ENCODE measurements at regions not wholly inside any gene's neighbourhood (a gene's known extent, or its start where the extent isn't known, plus 50 kb on each side); places are given as distances from the start of the nearest gene placed in this dataset.

DNA sequence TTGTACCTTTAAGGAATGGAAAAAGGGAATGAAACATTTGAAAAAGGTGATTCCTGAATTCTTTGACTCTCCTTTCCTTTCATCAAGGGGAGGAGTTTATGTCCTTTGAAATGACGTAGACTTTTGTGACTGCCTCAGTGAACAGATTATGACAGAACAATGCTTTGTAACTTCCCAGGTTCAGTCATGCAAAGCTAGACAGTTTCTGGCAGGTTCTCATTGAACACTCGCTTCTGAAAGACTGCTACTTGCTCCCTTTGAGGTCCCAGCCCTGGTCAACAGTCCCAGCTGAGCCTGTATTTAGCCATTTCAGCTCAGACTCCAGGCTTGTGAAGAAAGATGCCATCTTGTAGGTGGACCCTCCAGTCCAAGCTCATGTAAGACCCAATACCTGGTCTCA lies 1178.9 kb downstream of the BCL11B start:
- no peaks in the 10 kb centered on the region for H3K79me1 ChIP-seq (ENCODE audit: low read depth in 1 of 2, low read length in 2 of 2)
- no peak overlapping the region for H2BK20ac ChIP-seq (ENCODE audit: low read depth, low read length)
- H2BK5ac ChIP-seq (ENCODE audit: low read depth, low read length, poor library complexity, severe bottlenecking) = no peak overlapping the region
- ChIA-PET POLR2A (ENCODE audit: unreplicated experiment) (no interaction called here), CTCF (interaction anchor here (1.2 kb wide), 1 partner anchor 17 kb away, joined by 3 read pairs; no protein-coding TSS in a partner anchor)
- WGBS, 2 experiments (ENCODE audit: extremely low coverage in 2 of 2, insufficient read length in 1 of 2) = 0% methylated on average over 1 of the region's 2 CpGs; no CpG with 5 or more reads in 1 of the 2 experiments
- no peak overlapping the region for H4K8ac ChIP-seq (ENCODE audit: low read depth in 2 of 2, low read length in 2 of 2)
- H4K5ac ChIP-seq (ENCODE audit: low read depth, low read length) = no peak overlapping the region
- H2AFZ ChIP-seq (replicated peaks; ENCODE audit: low read length, poor library complexity) = no peak overlapping the region
- no peak overlapping the region for H2AK9ac ChIP-seq (replicated peaks; ENCODE audit: low read depth, low read length, poor library complexity)
- intact Hi-C loops (cut with micrococcal nuclease) (no loop called here), dilution Hi-C loops (cut with HindIII; ENCODE audit: low sequenced_read_pairs, unreplicated experiment) (no loop called here), in situ Hi-C loops (cut with MboI; ENCODE audit: low sequenced_read_pairs) (no loop called here)
- H2BK15ac ChIP-seq (ENCODE audit: low read depth, low read length) = no peak overlapping the region
- no peak overlapping the region for H4K91ac ChIP-seq (ENCODE audit: insufficient read depth, low read depth, low read length)
- no peak for ATAC-seq (ENCODE audit: low read depth)
- no peak overlapping the region for H3K4me2 ChIP-seq (ENCODE audit: low read depth, low read length)
- BruUV-seq (replicated peaks) = no TSS peak
- no peaks in the 10 kb centered on the region for H3K4me1 ChIP-seq (ENCODE audit: control insufficient read depth, insufficient read depth, low read length)
- no peaks in the 10 kb centered on the region for H4K20me1 ChIP-seq (ENCODE audit: insufficient read depth, low read length)
- no peak overlapping the region for H3K27ac ChIP-seq (ENCODE audit: insufficient read depth, low read length)
- no peak overlapping the region for H3K4me3 ChIP-seq (ENCODE audit: insufficient read depth, low read depth, low read length)
- peaks cover 9% of the 10 kb centered on the region for H3K9me3 ChIP-seq (ENCODE audit: control insufficient read depth, insufficient read depth, low read length)
- H3K56ac ChIP-seq (ENCODE audit: extremely low read depth, insufficient read depth, low read length) = no peak overlapping the region
- H3K36me3 ChIP-seq (ENCODE audit: control insufficient read depth, insufficient read depth, low read length) = no peaks in the 10 kb centered on the region
- H3K14ac ChIP-seq (replicated peaks; ENCODE audit: low read depth, low read length) = no peak overlapping the region
- no peaks in the 10 kb centered on the region for H3K27me3 ChIP-seq (ENCODE audit: control insufficient read depth, insufficient read depth, low read length)
- H2AK5ac ChIP-seq (ENCODE audit: low read depth, low read length) = no peak overlapping the region
- TF ChIP-seq, protein P1, sequence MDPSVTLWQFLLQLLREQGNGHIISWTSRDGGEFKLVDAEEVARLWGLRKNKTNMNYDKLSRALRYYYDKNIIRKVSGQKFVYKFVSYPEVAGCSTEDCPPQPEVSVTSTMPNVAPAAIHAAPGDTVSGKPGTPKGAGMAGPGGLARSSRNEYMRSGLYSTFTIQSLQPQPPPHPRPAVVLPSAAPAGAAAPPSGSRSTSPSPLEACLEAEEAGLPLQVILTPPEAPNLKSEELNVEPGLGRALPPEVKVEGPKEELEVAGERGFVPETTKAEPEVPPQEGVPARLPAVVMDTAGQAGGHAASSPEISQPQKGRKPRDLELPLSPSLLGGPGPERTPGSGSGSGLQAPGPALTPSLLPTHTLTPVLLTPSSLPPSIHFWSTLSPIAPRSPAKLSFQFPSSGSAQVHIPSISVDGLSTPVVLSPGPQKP (IDR thresholded peaks at IDR 0.05; ENCODE audit: borderline replicate concordance, low read depth, low read length) = no peak
- TF ChIP-seq MAZ (IDR thresholded peaks at IDR 0.05; ENCODE audit: borderline replicate concordance, low read depth, low read length) (no peak), MXI1 (IDR thresholded peaks at IDR 0.05; ENCODE audit: borderline replicate concordance, low read depth, low read length) (no peak), RCOR1 (IDR thresholded peaks at IDR 0.05; ENCODE audit: insufficient replicate concordance, low read length) (no peak), BHLHE40 (IDR thresholded peaks at IDR 0.05; ENCODE audit: low read depth, low read length) (no peak), CEBPB (IDR thresholded peaks at IDR 0.05; ENCODE audit: low read depth, low read length) (no peak), POLR2A (IDR thresholded peaks at IDR 0.05; ENCODE audit: low read depth, low read length) (no peak), MAFK (IDR thresholded peaks at IDR 0.05; ENCODE audit: low read depth, low read length) (no peak), SMC3 (IDR thresholded peaks at IDR 0.05; ENCODE audit: low read depth, low read length) (no peak), RAD21 (IDR thresholded peaks at IDR 0.05; ENCODE audit: low read length) (no peak), CHD1 (IDR thresholded peaks at IDR 0.05; ENCODE audit: low read depth, low read length) (no peak), NFE2L2 (IDR thresholded peaks at IDR 0.05; ENCODE audit: low read depth, low read length) (no peak), USF2 (IDR thresholded peaks at IDR 0.05; ENCODE audit: low read depth, low read length) (no peak), FOS (IDR thresholded peaks at IDR 0.05; ENCODE audit: low read depth, low read length) (no peak), RFX5 (IDR thresholded peaks at IDR 0.05; ENCODE audit: low read depth, low read length) (no peak)
- TF ChIP-seq, protein P2, sequence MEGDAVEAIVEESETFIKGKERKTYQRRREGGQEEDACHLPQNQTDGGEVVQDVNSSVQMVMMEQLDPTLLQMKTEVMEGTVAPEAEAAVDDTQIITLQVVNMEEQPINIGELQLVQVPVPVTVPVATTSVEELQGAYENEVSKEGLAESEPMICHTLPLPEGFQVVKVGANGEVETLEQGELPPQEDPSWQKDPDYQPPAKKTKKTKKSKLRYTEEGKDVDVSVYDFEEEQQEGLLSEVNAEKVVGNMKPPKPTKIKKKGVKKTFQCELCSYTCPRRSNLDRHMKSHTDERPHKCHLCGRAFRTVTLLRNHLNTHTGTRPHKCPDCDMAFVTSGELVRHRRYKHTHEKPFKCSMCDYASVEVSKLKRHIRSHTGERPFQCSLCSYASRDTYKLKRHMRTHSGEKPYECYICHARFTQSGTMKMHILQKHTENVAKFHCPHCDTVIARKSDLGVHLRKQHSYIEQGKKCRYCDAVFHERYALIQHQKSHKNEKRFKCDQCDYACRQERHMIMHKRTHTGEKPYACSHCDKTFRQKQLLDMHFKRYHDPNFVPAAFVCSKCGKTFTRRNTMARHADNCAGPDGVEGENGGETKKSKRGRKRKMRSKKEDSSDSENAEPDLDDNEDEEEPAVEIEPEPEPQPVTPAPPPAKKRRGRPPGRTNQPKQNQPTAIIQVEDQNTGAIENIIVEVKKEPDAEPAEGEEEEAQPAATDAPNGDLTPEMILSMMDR (conservative IDR thresholded peaks at IDR 0.05; ENCODE audit: low read depth, low read length) = no peak
- no peak overlapping the region for H3K9ac ChIP-seq (ENCODE audit: low read depth, low read length)
- H3K18ac ChIP-seq (ENCODE audit: low read depth, low read length) = no peak overlapping the region
- H3K23ac ChIP-seq (ENCODE audit: low read depth, low read length) = no peak overlapping the region
- no peak overlapping the region for H2BK120ac ChIP-seq (ENCODE audit: low read depth, low read length)
- no peak for DNase-seq
- H3K4ac ChIP-seq (ENCODE audit: low read depth, low read length) = no peak overlapping the region
- no peaks in the 10 kb centered on the region for H3K9me1 ChIP-seq (ENCODE audit: insufficient read depth, low read length)

Measured in IMR-90 (cell line).